ENCODE measurements at regions not wholly inside any gene's neighbourhood (a gene's known extent, or its start where the extent isn't known, plus 50 kb on each side); places are given as distances from the start of the nearest gene placed in this dataset.

DNA sequence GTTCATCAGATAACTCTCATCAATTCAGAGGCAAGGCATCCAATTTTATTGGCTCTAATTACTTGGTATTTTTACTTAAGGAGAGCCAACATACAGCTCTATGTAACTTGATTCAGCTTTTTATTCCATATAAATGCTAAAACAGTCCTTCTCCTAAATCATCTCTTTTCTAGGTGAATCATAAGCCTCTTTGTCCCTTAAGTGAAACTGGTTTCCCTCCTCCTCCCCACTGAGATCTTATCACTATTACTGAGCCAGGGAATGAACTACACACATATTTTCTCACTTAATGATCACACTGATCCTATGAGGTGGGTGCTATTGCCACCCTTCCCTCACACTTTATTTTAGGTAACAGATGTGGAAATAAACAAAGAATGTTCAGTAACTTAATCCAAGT, 1143.8 kb downstream of the MAT2B start:
- DNase-seq, result no peak

DNA sequence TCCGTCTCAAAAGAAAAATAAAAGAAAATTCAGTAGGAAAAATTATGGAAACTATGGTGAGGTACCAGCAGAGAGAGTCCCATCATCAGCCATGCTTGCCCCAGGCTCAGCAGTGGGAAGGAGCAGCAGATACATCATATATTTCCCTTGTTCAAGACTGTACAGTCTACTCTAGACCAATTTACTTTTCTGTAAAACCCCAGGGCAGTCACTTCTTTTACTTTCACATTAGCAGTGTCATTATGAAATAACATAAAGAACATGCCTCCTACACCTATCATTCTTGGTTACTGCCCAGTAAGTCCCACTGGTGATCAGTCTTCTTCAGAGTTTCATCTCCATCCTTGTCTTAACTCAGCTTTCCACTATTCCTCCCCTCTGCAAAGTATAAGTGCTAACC, 1145.0 kb downstream of the MAT2B start:
- DNase-seq, result no peak

DNA sequence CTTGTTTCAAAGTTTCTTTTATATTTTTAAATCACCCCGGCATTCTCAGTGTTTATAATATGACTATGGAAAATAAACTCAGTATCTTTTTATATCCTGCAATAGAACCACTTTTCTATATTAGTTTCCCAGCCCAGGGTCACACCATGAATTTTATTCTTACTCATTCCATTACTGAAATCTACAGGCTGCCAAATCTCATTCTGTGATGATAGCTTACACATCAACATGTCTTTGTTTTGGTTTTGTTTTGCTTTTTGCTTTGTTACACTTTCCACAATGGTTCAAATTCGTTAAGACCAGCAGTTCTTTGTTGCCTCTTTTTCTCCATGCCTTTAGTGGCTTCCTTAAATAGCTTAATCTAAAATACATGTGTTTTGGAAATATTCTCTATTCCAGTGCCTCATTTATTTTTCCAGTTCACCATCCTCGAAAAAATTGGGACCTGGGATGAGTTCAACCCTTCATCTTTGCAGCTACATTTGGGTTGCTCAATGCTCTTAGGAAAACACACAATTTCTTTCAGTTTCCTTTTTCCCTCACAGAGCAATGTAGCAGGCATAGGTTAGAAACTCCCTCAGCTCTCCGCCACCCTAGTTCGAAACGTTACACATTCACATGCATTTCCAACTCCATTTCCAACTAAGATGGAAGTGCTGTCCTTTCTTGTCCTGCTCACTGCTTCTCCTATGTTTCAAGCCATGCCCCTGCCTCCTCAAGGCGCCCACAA, 1146.3 kb downstream of the MAT2B start:
- DNase-seq, result no peak

DNA sequence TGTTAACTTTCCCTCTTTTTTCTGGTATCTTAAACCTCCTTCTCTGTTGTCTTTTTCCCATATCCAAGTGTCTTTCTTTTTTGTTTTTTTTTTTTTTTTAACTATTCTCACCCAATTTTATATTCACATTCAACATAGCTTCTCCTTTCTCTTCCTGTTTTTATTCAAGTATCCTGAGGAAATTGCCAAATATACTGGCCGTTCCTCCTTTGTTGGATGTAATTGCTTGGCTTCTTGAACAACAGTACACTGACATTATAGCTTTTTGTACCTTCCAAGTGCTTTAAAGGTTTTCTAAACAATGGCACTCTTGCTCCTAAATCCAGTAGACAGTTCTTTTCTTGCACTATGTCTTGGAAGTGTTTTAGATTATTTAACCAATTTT, 1146.8 kb downstream of the MAT2B start:
- no peak for DNase-seq

DNA sequence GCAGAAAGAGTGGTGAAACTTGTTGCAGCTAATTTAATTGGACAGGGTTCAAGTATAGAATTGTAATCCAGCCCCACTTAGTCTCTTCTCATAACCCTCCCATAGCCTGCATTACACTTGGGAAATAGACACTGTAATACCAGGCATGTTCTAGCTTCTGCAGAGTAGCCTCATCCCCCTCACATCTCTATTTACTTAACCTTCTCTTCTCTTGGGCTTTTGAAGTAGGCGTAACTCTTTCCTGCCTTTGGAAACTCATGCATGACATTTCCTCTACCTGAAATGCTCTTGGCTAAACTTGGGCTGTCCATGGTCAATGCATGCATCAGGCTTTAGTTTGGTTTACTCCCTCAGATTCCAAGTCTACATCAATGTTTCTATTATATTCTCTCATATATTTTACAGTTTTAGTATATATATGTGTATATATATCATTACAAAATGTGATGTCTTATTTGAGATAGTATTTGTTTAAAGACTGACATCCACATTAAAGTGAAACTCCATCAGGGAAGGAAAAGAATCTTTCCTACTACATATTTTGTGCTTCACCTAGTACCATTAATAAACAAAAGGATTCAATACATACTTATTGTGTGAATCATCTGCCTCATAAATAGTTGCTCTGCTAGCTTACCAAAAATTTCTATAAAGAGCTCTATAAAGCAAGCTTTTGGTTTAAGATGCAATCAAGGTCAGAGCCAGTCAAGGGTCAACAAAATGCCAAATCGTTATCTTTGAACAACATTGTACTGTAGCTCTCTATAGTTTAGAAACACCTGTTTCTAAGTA, 1158.0 kb downstream of the MAT2B start:
- DNase-seq, result no peak

DNA sequence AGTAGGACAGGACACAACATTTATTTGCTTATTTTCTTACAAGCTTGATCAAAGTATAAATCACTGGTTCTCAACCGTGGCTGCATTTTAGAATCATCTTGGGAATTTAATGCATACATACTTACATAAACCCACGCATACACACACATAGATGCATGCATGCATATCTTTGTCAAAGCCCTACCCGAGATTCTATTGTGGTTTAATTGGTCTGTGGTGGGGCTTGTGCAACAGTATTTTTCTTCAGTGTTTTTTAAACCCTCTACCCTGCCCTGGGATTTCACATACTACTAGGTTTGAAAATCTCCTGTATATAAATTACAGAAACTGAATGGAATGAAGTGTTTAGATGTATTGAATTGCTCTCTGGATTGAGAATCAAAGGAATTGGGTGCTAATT, 1166.2 kb downstream of the MAT2B start:
- no peak for DNase-seq

DNA sequence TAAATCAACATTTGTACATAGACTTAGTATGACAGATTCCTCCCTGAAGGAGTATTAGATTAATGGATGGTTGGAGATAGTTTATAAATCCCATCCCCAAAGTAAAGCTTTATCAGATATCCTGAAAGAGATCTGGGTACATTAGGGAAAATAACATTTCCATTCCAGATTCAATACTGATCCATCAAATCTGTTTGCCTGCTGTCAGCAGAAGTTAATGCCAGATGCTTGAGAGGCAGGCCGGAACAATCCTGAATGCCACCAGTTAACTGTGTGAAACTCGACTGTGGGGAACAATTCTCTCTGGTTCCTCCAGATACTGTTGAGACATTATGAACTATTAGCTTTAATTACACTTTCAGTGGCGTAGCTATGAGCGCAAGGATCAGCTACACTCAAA, 1166.8 kb downstream of the MAT2B start:
- no peak for DNase-seq

DNA sequence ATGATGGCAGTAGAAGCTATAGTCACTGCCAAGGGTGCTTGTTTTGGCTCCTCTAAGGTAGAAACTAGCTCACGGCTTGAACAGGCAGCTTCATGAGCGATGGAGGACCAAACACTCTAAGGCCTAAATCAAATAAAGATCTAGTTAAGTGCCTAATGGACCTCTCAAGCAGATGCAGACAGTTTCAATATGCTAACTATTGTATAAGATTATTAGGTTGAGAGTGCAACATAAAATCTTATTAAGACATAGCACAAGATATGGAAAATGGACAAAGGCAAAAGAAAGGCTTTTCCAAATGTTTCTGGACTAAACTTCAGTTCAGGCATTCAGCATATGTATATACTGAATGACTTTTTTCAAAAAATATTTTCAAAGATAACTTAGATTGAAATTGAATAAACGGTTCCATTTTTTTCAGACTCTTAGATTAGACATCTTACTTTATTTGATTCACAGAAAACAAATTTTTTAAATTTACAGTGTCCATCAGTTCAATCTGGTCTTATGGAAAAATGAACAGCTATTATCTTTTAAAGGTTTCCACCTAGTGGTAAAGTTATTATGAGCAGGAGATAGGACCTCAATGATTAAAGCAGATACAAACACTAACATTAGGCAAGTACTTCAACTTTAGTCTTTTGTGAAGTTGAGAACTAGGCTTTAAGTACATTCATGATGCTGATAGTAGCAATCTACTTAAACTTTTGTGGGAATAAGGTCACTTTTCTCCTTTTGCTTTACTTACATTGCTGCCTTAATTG, 1167.7 kb downstream of the MAT2B start:
- no peak for DNase-seq

DNA sequence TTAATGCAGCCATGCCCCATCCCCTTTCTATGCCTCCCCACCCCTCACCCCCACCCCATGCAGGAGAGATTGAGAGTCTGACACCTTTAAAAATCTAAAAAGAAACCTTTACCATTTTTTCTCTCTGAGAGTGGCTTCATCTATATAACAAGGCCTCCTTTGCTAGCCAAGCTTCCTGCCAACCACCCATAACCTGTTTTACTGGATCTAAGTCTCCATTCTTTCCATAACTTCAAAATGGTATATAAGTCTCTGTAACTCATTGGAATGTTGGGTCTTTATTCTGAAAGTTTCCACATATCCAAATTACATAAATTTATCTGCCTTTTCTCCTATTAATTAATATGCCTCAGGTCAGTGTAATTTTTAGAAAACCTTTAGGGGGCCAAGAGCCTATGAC, 1174.0 kb downstream of the MAT2B start:
- DNase-seq, result no peak

DNA sequence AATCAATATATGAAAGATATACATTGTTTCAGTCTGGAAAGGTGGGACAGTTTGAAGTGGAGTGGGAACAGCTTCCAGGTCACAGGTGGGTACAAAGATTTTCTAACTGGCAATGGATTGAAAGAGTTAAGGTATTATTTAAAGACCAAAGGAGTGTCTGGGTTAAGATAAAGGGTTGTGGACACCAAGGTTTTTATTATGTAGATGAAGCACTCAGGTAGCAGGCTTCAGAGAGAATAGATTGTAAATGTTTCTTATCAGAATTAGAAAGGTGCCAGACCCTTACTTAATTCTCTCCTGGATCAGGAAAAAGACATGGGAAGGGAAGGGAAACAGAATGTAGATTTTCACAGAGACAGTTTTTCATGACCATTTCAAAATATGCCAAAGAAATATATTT, 1174.8 kb downstream of the MAT2B start:
- DNase-seq, result no peak

DNA sequence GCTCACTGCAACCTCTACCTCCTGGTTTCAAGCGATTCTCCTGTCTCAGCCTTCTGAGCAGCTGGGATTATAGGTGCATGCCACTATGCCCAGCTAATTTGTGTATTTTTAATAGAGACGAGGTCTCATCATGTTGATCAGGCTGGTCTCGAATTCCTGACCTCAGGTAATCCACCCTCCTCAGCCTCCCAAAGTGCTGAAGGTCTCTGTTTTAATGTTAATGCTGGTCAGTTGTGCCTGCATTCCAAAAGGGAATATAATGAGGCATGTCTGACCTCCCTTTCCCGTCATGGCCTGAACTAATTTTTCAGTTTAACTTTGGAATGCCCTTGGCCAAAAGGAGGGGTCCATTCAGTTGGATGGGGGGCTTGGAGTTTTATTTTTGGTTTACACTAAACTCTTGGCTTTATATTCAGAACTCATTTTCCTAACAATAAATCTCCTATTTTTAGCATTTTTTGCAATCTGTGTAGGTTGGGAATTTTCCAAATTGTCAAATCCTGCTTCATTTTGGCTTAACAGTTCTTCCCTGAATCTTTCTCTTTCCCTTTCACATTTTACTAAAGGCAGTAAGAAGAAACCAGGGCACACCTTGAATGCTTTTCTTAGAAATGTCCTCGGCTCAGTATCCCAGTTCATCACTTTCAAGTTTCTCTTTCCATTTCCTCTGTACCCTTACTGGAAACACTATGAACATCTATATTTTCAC, 1175.5 kb downstream of the MAT2B start:
- no peak for DNase-seq

DNA sequence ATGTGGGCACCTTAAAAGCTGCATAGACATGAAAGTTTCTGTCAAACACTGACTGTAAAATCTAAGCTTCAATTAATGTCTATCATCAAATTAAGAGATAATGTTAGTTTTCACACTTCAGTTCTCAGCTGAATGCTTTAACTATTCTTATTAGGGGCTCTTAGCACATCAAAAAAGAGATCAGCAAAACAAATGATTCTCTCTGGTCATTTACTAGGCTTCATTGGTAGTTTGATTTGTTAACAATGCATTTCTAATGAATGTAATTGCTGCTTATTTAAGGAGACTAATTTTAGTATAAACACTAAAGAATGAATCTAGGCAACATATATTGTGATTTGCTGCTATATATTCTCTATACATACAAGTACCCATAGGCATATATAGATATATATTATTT, 1182.0 kb downstream of the MAT2B start:
- no peak for DNase-seq

DNA sequence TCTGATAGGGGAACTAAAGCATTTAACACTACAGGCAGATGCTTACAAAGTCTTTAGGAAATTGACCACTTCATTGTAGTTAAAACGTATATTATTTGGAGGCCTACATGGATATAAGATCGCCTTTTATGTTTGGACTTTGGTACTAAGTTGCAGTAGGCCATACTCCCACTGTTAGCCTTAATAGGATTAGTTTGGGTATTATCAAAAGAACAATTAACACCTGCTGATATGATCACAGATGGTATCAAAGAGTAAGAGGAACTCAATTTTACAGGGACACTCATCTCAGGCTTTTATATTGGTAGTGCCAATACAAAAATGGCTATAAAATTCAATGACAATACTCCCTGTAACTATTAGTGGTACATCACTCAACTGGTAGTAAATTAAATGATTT, 1183.0 kb downstream of the MAT2B start:
- DNase-seq, result no peak

DNA sequence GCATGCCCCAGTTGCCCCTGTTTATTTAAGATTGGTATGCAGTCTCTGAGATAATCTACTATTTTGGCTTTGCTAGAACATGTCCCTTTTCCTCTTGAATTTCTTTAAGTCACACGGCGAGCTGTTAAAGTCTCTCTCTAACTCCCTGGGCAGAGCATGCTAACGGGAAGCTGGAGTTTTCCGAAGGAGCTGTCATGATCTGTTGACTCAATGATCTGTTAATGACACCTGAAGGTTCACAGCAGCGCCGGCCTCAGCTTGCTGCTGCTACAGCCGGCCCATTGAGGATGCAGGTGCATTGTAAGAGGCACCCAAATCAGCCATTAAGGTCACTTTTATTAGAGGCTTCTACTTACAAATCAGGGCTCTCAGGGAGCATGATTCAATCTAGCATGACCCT, 1203.4 kb downstream of the MAT2B start:
- no peak for DNase-seq

DNA sequence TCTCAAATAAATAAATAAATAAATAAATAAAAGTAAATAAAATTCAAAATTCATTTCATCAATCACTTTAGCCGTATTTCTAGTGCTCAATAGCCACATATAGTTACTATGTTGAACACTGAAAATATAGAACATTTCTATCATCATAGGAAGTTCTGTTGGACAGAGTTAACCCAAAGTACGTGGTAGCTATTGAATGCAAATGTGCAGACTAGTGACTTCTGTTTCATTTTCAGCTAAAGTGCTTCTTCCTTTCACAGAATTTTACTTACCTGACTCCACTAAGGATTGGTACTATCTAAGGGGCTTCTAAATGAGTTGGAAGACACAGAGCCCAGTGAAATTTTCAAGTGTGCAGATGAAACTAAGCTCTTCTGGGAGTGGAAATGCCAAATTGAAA, 1208.3 kb downstream of the MAT2B start:
- no peak for DNase-seq

DNA sequence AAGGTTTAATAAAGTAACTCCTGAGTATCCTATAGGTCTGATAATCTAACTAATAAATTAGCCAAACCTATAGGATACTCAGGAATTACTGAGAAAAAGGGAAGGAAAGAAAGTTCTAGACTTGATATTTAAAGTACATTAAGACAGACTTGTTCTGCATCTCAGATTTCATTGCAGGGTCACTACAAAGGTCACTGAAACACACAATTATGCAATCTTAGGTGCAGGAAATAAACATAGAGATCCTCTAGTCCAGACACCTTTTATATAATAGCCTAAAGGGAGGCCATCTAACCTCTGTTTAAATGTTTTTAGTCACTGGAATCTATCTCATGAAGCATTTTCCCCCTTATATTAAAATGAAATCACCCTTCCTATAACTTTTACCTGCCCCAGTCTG, 1215.7 kb downstream of the MAT2B start:
- DNase-seq, result no peak

DNA sequence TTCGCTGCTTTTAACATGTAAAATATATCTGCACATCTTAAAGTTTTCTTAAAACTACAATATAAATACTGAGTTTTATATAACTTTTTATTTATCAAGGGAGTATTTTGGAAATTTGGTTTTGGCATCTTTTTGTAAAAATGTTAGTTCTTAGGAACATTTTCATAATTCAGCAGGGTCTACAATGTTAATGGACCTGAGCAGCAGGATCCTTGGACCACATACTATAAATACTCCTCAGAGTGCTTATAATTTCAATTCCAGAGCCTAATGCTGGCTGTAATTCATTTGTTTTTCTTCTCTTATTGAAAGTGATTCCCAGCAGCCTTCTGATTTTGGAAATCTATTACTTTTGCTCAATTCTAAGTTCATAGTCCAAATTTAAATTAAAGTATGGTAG, 1216.2 kb downstream of the MAT2B start:
- no peak for DNase-seq

DNA sequence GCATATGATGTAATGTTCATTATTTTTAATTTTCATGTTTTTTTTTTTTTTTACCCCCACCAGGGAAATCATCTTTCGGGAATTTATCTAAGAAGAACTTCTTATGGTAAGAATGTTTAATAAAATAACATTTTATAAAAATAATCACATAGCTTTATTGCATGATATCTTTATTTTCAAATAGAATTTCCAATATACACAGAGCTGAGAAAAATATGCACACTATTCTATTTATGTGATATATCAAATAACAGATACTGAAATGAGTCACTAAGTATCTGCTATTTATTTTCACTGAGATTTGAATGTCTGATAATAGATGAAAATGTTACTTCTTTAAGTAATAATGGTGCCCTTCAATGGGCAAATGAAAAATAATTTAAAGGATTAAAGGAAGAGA, 1217.3 kb downstream of the MAT2B start:
- DNase-seq, result no peak

DNA sequence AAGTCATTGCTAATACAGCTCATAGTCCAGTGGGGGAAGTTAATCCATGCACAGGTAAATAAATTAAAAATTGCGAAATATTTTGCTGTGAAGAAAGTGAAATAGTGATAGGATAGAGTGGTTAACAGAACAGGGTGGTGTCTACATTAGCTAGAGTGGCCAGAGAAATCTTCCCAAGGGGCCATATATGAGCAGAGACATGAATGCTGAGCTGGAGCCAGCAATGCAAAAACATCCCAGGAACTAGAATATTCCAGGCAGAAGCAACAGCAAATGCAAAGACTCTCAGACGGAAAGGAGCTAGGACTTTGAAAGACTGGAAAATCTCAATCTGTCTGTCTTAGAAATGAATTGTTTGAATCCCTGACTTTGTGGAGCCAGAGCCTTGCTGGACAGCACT, 1221.6 kb downstream of the MAT2B start:
- no peak for DNase-seq

DNA sequence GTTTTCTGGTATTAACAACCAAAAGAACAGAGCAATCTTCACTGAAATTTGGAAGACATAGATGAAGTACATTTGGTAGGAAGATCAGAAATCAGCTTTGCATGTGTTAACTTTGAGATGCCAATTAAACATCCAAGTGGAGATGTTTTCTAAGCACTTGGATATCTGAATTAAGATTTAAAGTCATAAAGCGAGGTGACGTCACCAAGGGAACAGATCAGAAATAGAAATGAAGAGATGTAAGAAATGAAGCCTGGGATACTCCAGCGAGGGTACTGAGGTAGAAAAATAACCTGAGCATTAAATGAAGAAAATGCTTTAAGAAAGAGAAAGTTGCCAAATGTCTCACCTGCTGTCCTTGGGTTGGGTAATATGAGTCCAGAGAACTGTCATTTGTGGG, 1223.3 kb downstream of the MAT2B start:
- no peak for DNase-seq

DNA sequence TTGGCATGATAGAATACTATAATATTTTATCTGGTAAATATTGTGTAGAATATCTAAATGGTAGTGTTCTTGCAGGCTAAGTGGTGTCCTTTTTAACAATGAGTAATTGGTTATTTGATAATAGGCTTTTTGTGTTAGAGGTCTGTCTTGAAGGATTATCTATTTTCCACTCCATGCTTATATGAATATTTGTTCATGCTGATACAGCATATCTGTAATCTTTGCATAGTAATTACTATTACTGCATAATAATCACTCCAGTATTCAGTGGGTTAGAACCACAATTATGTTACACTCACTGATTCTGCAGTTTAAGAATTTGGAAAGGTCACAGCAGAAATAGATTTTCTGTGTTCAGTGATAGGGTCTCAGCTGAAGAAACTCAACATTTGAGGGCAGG, 1229.9 kb downstream of the MAT2B start:
- no peak for DNase-seq

DNA sequence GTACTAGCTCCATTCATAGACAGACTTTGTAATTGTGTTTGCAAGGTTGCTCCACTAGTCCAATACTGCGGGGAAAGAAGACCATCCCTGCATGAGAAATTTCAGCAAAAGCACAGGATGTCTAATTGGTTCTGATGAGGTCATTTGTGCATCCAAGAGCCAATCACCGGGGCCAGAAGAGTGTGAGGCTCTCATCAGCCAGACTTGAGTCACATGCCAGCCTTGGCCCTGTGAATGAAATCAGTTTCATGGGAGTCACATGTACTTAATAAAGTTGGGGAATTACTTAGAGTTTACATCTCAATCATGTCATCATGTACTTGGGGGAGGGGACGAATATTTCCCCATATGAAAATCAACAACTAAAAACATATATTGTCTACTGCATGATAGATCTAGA, 1236.0 kb downstream of the MAT2B start:
- no peak for DNase-seq

DNA sequence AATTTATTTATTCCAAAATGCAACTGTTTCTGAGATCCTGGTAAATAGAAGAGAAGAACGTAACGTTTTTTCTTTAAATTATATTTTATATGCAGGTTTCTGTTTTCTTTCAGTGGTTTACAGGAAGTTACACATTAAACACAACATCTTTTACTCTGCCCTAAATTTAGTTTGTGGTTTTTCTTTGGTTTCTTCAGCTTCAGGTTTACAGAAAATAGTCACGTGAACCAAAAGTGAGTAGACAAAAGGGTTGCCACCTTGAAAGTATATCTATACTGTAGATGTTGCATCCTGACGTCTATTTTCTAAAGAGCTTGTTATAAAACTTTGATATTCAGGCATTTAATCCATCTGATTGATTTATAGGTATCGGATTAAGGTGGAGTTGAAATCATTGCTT, 1236.6 kb downstream of the MAT2B start:
- no peak for DNase-seq
